ENCODE measurements at regions not wholly inside any gene's neighbourhood (a gene's known extent, or its start where the extent isn't known, plus 50 kb on each side); places are given as distances from the start of the nearest gene placed in this dataset.

DNA sequence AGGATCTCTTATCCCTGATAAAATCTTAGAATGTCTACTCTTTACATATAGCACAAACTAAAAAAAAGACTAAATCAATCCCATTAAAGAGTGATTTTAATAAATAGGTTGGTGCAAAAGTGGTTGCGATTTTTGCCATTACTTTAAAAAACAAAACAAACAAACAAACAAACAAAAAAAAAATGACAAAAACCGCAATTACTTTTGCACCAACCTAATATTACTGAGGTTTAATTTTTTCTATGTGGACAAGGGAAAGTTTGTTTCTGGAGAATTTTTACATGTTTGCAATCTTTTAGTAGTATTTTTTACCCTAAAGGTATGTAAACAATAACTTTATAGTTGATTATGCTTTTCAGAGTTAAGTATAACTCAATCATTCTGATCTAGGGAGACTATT is 119.7 kb upstream of the ADAMTS5 start:
- TF ChIP-seq, protein P1, sequence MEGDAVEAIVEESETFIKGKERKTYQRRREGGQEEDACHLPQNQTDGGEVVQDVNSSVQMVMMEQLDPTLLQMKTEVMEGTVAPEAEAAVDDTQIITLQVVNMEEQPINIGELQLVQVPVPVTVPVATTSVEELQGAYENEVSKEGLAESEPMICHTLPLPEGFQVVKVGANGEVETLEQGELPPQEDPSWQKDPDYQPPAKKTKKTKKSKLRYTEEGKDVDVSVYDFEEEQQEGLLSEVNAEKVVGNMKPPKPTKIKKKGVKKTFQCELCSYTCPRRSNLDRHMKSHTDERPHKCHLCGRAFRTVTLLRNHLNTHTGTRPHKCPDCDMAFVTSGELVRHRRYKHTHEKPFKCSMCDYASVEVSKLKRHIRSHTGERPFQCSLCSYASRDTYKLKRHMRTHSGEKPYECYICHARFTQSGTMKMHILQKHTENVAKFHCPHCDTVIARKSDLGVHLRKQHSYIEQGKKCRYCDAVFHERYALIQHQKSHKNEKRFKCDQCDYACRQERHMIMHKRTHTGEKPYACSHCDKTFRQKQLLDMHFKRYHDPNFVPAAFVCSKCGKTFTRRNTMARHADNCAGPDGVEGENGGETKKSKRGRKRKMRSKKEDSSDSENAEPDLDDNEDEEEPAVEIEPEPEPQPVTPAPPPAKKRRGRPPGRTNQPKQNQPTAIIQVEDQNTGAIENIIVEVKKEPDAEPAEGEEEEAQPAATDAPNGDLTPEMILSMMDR (IDR thresholded peaks at IDR 0.05), result no peak
- no peak for TF ChIP-seq EZH2phosphoT487 (IDR thresholded peaks at IDR 0.05)
